ENCODE measurements at regions not wholly inside any gene's neighbourhood (a gene's known extent, or its start where the extent isn't known, plus 50 kb on each side); places are given as distances from the start of the nearest gene placed in this dataset.
A peak's percentile ranks its signal among the peaks of the same experiment; 100 is the strongest.

- DNase-seq, result peak; percentile 27 to 57 (median 39)
Measured at GRCh38 chr15:94749811-94750617, 518.7 kb downstream of the MCTP2 start.

- DNase-seq, result no peak
Measured at GRCh38 chr15:94760348-94760747, 529.0 kb downstream of the MCTP2 start.

DNA sequence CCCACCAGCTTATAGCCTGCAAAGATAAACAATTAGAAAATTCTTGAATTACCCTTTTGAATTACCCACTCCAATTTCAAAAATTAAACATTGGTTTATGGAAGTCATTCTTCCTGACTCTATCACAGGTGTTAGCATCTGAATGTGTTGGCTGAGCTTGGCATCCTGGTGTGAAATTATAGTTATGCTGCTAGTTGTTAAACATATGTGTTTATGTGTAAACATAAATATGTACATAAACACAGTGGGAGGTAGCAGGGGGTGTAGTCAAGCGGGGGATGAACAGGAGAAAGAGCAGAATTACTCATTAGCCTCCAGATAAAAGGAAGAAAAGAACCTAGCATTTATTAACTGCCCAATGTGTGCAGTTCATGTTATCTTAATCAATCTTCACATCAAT lies 530.2 kb downstream of the MCTP2 start:
- DNase-seq, result no peak

DNA sequence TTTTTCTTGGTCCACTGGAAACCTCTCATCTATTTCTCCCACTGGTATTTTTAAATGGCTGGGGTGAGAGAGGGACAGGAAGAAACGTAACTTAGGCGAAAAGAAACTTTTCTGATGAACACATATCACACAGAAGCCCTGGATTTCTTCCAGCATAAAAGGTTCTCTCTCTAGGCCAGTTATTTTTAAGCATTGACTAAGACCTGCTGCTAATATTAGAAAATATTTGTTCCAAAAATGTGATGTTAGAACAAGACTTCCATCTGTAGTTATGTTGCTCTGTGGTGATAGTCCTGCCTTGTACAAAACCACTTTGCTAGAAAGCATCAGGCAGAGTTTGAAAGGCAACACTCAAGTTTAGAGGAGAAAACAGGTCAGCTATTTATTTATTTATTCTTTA lies 537.7 kb downstream of the MCTP2 start:
- no peak for DNase-seq

- no peak for DNase-seq
Measured at GRCh38 chr15:94770199-94770598, 538.8 kb downstream of the MCTP2 start.

DNA sequence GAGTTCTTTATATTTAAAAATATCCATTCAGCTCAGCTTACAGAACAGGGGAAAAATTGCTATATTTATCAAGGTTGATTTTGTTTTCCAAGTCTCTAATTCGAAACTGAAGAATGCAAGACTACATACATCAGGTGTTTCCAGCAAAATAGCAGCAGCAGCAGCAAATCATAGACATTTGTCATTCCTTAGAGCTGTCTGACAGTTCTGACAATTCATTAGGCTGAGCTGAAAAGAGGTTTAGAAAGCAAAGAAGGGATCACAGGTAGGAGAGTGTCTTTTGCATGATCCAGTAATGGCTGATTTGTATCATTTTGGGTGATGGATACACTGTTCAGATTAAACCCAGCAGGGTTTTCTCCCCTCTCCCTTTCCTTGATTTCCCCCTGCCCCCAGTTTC lies 545.7 kb downstream of the MCTP2 start:
- no peak for DNase-seq

GRCh38 chr15:94778840-94779239 lies 547.5 kb downstream of the MCTP2 start:
- DNase-seq, result no peak

DNA sequence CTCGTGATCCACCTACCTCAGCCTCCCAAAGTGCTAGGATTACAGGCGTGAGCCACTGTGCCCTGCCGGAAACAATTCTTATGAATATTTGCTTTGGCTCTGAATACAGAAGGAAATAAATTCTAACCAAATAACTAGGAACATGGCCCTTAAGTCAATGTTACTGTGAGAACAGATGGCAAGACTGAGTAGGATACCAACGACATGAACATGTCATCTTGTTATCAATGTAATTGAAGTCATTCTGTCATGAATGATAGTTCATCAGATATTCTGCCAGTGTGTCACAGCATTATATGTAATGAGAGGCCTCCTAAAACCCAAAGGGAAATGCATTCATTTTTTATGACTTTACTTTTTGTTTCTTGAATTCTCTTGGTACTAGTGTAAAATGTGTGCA lies 548.8 kb downstream of the MCTP2 start:
- no peak for DNase-seq

- no peak for DNase-seq
Measured at GRCh38 chr15:94785091-94785490, 553.7 kb downstream of the MCTP2 start.

DNA sequence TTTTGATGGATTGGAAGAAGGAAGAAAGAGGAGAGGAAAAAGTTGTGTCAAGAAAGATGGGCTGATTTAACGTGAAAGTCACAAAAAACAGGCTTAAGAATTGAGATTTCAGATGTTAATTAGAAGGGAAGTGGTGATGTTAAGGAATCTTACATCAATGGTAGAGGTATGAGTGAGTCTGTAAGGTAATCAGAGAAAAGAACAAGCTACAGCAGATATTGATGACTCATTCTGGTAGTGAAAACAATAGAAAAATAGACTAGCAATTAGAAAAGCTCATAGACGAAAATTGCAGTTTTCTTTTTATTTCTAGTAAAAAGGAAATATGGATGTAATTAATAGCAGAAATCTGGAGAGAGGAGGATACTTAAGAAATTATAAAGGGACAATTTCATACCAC lies 559.6 kb downstream of the MCTP2 start:
- DNase-seq, result no peak

GRCh38 chr15:94791510-94791909 lies 560.1 kb downstream of the MCTP2 start:
- no peak for DNase-seq

- no peak for DNase-seq
Measured at GRCh38 chr15:94792196-94792595, 560.8 kb downstream of the MCTP2 start.

GRCh38 chr15:94793207-94793606 lies 561.8 kb downstream of the MCTP2 start:
- no peak for DNase-seq

DNA sequence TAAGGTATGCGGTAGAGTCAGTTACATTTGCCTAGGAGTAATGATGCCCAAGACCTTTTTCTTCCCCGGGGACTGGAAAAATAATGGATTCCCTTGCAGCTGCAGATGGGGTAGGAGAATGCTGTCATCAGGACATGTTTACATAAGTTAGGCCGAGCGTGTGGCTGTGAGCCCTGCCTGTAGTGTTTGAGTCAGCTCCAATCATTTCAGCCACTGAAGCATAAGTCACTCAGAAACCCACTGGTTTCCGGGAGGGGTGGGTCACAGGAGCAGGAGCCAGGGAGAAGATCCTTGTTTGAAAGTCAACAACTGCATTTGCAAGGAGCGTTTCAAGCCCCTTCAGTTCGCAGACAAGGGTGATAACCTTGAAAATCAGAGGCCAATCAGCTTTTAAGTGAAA lies 562.3 kb downstream of the MCTP2 start:
- DNase-seq, result no peak

- DNase-seq, result no peak
Measured at GRCh38 chr15:94804613-94805012, 573.3 kb downstream of the MCTP2 start.

- DNase-seq, result no peak
Measured at GRCh38 chr15:94815110-94815731, 583.9 kb downstream of the MCTP2 start.

DNA sequence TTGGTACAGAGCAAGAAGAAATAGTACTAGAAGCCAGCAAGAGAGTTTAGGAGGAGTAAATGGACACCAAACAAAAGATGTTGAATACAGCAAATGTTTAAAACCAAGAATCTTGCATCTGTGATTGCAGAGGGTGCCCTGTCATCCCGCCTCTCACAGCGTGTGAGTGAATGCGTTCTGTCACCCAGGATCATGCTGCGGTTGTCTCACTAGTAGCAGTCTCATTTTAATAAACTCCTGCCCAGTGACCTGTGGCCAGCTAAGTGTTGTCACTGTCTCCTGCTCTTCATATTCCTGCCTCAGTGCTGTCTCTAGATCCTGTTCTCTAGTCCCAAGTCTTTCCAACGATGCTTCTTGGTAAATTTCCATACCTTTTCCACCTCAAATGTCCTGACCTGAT lies 584.6 kb downstream of the MCTP2 start:
- DNase-seq, result no peak

- no peak for DNase-seq
Measured at GRCh38 chr15:94829887-94830884, 598.8 kb downstream of the MCTP2 start.

DNA sequence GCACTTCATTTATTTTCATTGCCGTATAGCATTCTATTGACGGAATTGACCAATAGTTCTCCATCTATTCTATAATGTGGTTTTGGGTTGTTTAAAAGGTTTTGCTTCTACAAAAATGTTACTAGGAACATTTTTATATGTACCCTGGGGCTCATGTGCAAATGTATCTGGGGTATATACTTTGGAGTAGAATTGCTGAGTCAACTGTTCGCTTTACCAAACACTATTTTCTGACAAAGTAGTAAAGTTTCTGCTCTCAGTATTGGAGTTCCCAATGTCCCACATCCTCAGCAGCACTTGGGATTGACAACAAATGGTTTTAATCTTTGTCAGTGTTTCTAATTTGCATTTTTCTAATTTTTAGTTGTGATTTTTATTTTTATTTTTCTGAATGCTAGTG lies 602.6 kb downstream of the MCTP2 start:
- DNase-seq, result no peak

GRCh38 chr15:94834494-94834893 lies 603.1 kb downstream of the MCTP2 start:
- DNase-seq, result no peak

GRCh38 chr15:94838281-94838680 lies 606.9 kb downstream of the MCTP2 start:
- no peak for DNase-seq

All from muscle of back (tissue), 3 donors.